ENCODE measurements at regions not wholly inside any gene's neighbourhood (a gene's known extent, or its start where the extent isn't known, plus 50 kb on each side); places are given as distances from the start of the nearest gene placed in this dataset.

DNA sequence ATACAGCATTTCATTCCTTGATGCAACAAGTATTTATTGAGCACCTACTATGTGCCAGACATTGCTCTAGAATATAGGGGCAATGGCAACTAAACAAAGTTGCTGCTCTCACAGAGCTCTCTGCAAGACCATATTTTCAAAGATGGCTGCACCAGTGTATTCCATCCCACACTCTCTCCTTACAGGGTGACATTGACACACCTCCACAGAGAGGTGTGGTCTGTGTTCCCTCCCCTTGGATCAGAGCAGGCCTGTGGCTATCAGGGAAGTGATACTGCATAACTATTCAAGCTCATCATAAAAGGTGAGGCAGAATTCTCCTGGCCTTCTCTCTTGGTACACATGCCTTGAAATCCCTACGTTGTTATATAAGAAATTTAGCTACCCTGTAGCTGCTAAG, 95.3 kb upstream of the SOD3 start:
- no peak overlapping the region for H3K4me3 ChIP-seq
- H3K36me3 ChIP-seq, result no peaks in the 10 kb centered on the region
- H3K4me1 ChIP-seq, result no peaks in the 10 kb centered on the region
- DNase-seq, result no peak
- TF ChIP-seq, protein P1, sequence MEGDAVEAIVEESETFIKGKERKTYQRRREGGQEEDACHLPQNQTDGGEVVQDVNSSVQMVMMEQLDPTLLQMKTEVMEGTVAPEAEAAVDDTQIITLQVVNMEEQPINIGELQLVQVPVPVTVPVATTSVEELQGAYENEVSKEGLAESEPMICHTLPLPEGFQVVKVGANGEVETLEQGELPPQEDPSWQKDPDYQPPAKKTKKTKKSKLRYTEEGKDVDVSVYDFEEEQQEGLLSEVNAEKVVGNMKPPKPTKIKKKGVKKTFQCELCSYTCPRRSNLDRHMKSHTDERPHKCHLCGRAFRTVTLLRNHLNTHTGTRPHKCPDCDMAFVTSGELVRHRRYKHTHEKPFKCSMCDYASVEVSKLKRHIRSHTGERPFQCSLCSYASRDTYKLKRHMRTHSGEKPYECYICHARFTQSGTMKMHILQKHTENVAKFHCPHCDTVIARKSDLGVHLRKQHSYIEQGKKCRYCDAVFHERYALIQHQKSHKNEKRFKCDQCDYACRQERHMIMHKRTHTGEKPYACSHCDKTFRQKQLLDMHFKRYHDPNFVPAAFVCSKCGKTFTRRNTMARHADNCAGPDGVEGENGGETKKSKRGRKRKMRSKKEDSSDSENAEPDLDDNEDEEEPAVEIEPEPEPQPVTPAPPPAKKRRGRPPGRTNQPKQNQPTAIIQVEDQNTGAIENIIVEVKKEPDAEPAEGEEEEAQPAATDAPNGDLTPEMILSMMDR (IDR thresholded peaks at IDR 0.05; ENCODE audit: borderline replicate concordance), result no peak
- H3K27me3 ChIP-seq (ENCODE audit: low read depth), result no peaks in the 10 kb centered on the region
- H3K9me3 ChIP-seq (replicated peaks), result no peaks in the 10 kb centered on the region
- H3K27ac ChIP-seq (replicated peaks), result no peak overlapping the region
- intact Hi-C loops (cut with micrococcal nuclease), result no loop called here

DNA sequence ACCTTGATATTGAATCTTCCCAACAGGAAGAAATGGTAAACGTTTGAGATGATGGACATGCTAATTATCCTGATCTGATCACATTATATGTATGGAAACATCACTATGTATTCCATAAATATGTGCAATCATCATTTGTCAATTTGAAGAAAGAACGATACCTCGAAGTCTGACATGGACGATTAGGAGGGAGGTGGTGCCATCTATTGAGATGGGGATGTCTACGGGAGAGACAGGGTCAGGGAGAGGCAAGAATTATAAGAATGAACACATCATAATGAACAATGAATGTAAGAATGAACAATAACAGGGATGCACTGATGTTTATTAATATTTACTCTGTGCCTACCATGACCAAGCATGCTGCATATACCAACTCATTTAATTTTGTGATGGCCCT, 93.7 kb upstream of the SOD3 start:
- DNase-seq, result no peak
- Histone ChIP-seq H3K27me3 (ENCODE audit: low read depth) (no peaks in the 10 kb centered on the region), H3K27ac (replicated peaks) (no peak overlapping the region), H3K4me1 (no peaks in the 10 kb centered on the region), H3K4me3 (no peak overlapping the region), H3K36me3 (no peaks in the 10 kb centered on the region), H3K9me3 (replicated peaks) (no peaks in the 10 kb centered on the region)
- TF ChIP-seq, protein P1 (IDR thresholded peaks at IDR 0.05; ENCODE audit: borderline replicate concordance), result no peak
- intact Hi-C loops (cut with micrococcal nuclease), result no loop called here

DNA sequence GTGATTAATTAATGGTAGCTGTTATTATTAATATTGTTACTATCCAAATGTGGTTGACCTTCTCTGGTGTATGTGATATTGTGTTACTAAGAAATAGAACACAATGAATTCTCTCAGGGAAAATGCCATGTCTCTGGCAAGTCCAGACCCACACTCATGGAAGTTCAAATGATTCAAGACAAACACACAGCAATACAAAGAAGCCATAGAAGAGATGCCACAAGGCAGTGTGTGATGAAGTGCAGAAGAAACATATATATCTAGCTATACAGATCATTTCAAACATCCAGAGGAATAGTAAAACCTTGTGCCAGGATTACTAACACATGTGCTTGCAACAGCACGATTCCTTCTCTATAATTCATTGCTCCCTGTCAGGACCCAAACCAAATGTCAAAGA, 93.1 kb upstream of the SOD3 start:
- Histone ChIP-seq H3K4me3 (no peak overlapping the region), H3K36me3 (no peaks in the 10 kb centered on the region), H3K9me3 (replicated peaks) (no peaks in the 10 kb centered on the region), H3K27ac (replicated peaks) (no peak overlapping the region), H3K4me1 (no peaks in the 10 kb centered on the region), H3K27me3 (ENCODE audit: low read depth) (no peaks in the 10 kb centered on the region)
- intact Hi-C loops (cut with micrococcal nuclease), result no loop called here
- no peak for DNase-seq
- TF ChIP-seq, protein P1 (IDR thresholded peaks at IDR 0.05; ENCODE audit: borderline replicate concordance), result no peak

DNA sequence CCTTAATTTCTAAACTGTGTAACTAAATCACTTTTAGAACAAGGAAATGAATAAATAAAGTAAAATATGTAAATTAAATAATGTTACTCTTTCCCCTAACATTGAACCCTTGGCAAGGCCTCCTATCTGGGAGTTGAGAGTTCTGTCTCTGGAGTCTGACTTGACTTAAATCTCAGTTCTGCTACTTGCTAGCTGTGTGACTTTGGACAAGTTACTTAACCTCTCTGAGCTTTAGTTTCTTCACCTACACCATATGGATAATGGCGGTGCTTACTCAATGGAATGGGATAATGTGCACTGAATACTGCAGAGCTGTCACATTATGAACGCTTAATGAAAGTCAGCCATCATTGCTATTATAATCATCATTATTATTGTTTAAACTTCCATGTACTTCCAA, 92.1 kb upstream of the SOD3 start:
- H3K36me3 ChIP-seq, result no peaks in the 10 kb centered on the region
- H3K4me3 ChIP-seq, result no peak overlapping the region
- H3K9me3 ChIP-seq (replicated peaks), result no peaks in the 10 kb centered on the region
- TF ChIP-seq, protein P1 (IDR thresholded peaks at IDR 0.05; ENCODE audit: borderline replicate concordance), result no peak
- no peak for DNase-seq
- no peak overlapping the region for H3K27ac ChIP-seq (replicated peaks)
- H3K4me1 ChIP-seq, result no peaks in the 10 kb centered on the region
- intact Hi-C loops (cut with micrococcal nuclease), result no loop called here
- H3K27me3 ChIP-seq (ENCODE audit: low read depth), result no peaks in the 10 kb centered on the region

DNA sequence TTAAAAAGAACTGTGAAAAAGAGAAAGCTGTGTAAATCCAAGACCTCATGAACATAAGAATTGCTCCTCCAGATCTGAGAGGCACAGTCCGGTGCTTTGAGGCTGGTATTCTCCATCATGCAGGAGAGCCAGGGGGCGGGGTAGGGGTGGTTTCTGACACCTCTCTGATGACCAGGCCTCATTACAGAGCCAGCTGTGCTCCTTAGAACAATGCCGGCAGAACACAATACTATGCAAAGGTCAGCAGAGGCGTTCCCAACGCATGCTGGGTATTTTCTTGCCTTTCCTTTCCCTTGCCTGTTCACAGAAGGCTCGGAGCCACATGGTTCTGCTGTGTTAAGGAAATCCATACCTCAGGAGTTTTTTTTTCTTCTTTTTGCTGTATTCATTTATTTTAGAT, 91.2 kb upstream of the SOD3 start:
- TF ChIP-seq, protein P1 (IDR thresholded peaks at IDR 0.05; ENCODE audit: borderline replicate concordance), result no peak
- no peak overlapping the region for H3K27ac ChIP-seq (replicated peaks)
- intact Hi-C loops (cut with micrococcal nuclease), result no loop called here

More for the DNA sequence above, 91.2 kb upstream of the SOD3 start:
- no peaks in the 10 kb centered on the region for H3K27me3 ChIP-seq (ENCODE audit: low read depth)
- no peak overlapping the region for H3K4me3 ChIP-seq
- no peaks in the 10 kb centered on the region for H3K36me3 ChIP-seq
- no peak for DNase-seq
- no peaks in the 10 kb centered on the region for H3K9me3 ChIP-seq (replicated peaks)
- no peaks in the 10 kb centered on the region for H3K4me1 ChIP-seq
